Right lobe of liver (tissue), 4 donors: ENCODE measurements at regions not wholly inside any gene's neighbourhood (a gene's known extent, or its start where the extent isn't known, plus 50 kb on each side); places are given as distances from the start of the nearest gene placed in this dataset.

Source experiments
- CTCF ChIP-seq, 4 donors: fragments of 200-600 bp in 3 of 4; fragments of 450-650 bp in 1 of 4; IDR thresholded peaks; one replicate each; pipeline versions ENCODE4 v1.5.1 to v1.8.0; 2016 to 2022; ENCODE audit warnings: antibody characterized with exemption in 4 of 4, mild to moderate bottlenecking in 2 of 4
- POLR2A ChIP-seq: fragments of 450-650 bp; IDR thresholded peaks from one replicate; pipeline ENCODE4 v1.6.1; 2017; ENCODE audit warnings: antibody characterized with exemption, mild to moderate bottlenecking
- donor health status: DM: no; HTN: no; CAD: no.
- donor health status: DM: no; HTN: no; CAD: no.
- donor health status: DM: no; HTN: yes; CAD: no.

GRCh38 chr11:11117730-11118129, 235.3 kb downstream of the CSNK2A3 start:
- TF ChIP-seq CTCF (IDR thresholded peaks at IDR 0.05) (no peak), POLR2A (no peak)
